Neural cell (in vitro differentiated cells): ENCODE measurements at regions not wholly inside any gene's neighbourhood (a gene's known extent, or its start where the extent isn't known, plus 50 kb on each side); places are given as distances from the start of the nearest gene placed in this dataset.

Experiments
- CTCF ChIP-seq: fragments of 450-650 bp; IDR thresholded peaks from 2 replicates; pipeline ENCODE4 v1.5.1; 2014; ENCODE audit warnings: antibody characterized with exemption, mild to moderate bottlenecking, moderate library complexity; ENCODE audit not compliant: poor library complexity, severe bottlenecking
- EP300 ChIP-seq: fragments of 450-650 bp; conservative IDR thresholded peaks from 2 replicates; pipeline ENCODE4 v1.6.1; 2014; ENCODE audit warnings: antibody characterized with exemption, mild to moderate bottlenecking, moderate library complexity; ENCODE audit not compliant: poor library complexity, severe bottlenecking
- EZH2 ChIP-seq: fragments of 200-600, 300-800 bp; shearing (Covaris generic), sonication (generic); IDR thresholded peaks from 2 replicates; pipeline ENCODE4 v1.6.1; 2014; ENCODE audit warnings: antibody characterized with exemption, low read length, borderline replicate concordance, mild to moderate bottlenecking; ENCODE audit not compliant: insufficient read depth, poor library complexity, severe bottlenecking
- MXI1 ChIP-seq: fragments of 450-650 bp; conservative IDR thresholded peaks from 2 replicates; pipeline ENCODE4 v1.6.1; 2014; ENCODE audit warnings: antibody characterized with exemption, mild to moderate bottlenecking; ENCODE audit not compliant: poor library complexity, severe bottlenecking
- POLR2AphosphoS5 ChIP-seq: IDR thresholded peaks from 2 replicates; pipeline ENCODE4 v1.6.1; 2012
- RAD21 ChIP-seq: fragments of 450-650 bp; conservative IDR thresholded peaks from 2 replicates; pipeline ENCODE4 v1.6.1; 2014; ENCODE audit warnings: antibody characterized with exemption, mild to moderate bottlenecking, moderate library complexity
- REST ChIP-seq: IDR thresholded peaks from 2 replicates; pipeline ENCODE4 v1.6.1; 2012; ENCODE audit warnings: borderline replicate concordance
- SMC3 ChIP-seq: fragments of 450-650 bp; conservative IDR thresholded peaks from 2 replicates; pipeline ENCODE4 v1.6.1; 2014; ENCODE audit warnings: antibody characterized with exemption, mild to moderate bottlenecking, moderate library complexity; ENCODE audit not compliant: poor library complexity
- TAF1 ChIP-seq: IDR thresholded peaks from 2 replicates; pipeline ENCODE4 v1.6.1; 2012; ENCODE audit warnings: low read depth

- TF ChIP-seq TAF1 (no peak), REST (no peak), EP300 (no peak), POLR2AphosphoS5 (no peak), CTCF (no peak), EZH2 (no peak), RAD21 (no peak), MXI1 (no peak), SMC3 (no peak)
These were observed 414.9 kb downstream of the KIF16B start for GRCh38 chr20:16158090-16158975.
